HG03025 (cell line): ENCODE measurements at regions not wholly inside any gene's neighbourhood (a gene's known extent, or its start where the extent isn't known, plus 50 kb on each side); places are given as distances from the start of the nearest gene placed in this dataset.
"Not testable (repeated sequence)": the region's sequence is repeated elsewhere in the genome, so short reads cannot be mapped to it uniquely, and the experiment has no call there.

Experiments
- ATAC-seq: cut with Tn5 transposase; IDR thresholded peaks from one replicate; pipeline ENCODE4 v1.9.1; 2021; ENCODE audit warnings: mild to moderate bottlenecking, moderate library complexity; ENCODE audit not compliant: unreplicated experiment, low FRiP score

- ATAC-seq = not testable (repeated sequence)
These were observed 110.1 kb downstream of the LAT start for GRCh38 chr16:29094729-29095624.

- not testable (repeated sequence) for ATAC-seq
These were observed 109.5 kb downstream of the LAT start for GRCh38 chr16:29094325-29094724.

GRCh38 chr16:29089679-29090078 lies 104.8 kb downstream of the LAT start:
- ATAC-seq = not testable (repeated sequence)

DNA sequence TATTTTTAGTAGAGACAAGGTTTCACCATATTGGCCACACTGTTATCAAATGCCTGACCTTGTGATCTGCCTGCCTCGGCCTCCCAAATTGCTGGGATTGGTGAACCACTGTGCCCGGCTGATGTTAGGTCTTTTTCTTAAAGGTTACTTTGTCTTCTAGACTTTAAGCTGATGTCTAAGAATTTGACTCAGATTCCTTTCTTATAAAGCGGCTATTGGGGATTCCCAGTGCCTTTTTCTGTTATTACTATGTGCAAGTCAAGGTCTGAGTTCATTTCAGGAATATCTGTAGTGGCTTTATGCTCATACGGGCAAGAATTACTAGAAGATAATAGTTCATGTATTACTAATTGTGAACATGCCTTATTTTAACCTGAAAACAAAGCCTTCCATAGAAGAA lies 102.8 kb downstream of the LAT start:
- not testable (repeated sequence) for ATAC-seq

GRCh38 chr16:29081829-29082639 lies 97.2 kb downstream of the LAT start:
- ATAC-seq = not testable (repeated sequence)

DNA sequence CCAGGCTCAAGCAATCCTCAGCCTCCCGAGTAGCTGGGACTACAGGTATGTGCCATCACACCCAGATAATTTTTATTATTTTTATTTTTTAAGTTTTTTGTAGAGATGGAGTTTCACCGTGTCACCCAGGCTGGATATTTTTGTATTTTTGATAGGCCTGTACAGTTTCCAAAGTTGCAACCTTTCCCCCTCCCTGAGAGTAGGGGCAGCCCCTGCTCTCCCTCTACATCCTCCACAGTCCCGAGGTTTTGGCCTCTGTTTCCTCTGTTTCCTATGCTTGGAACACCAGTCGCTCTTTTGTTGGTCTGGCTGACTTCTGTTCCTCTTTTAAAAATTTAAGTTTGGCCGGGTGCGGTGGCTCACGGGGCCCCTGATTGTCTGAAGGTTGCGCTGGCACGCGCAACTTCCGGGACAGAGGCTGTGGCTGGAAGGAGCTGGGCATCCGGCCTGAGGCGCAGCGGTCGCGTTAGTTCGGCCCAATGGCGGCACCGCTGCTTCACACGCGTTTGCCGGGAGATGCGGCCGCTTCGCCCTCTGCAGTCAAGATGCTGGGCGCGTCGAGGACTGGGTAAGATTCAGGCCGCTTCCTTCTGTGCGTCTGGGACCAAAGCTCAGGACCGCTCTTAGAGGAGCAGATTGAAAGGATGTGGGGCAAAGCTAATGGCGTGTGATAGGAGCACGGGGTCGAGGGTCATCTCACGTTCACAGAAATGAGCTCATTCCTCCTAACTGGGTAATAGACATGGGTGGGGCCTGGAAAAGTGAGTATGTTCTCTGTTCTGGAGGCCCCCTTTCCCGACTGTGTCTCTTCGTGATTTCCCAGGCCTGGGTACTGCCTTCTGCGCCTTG lies 89.9 kb downstream of the LAT start:
- ATAC-seq = not testable (repeated sequence)

- ATAC-seq = not testable (repeated sequence)
These were observed 77.4 kb downstream of the LAT start for GRCh38 chr16:29062235-29062634.

DNA sequence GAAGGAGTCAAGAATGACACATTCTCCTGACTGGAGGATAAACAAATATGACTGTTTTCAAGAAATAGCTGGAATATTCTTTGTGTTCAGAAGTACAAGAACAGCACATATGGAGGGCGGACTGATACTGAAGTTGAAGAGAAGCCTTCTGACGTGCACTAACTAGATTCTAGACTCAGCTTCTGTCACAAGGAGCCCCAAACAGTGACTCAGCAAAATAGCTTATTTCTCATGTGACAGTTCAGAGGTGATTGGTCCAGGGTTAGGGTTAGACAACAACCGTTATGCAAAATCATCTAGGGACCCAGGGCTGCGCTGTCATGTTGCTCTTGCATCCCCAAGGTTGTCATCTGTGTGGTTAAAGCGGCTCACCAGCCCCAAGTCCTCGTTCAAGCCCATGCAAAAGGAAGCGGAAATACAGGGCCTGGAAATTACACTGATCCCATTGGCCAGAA lies 76.6 kb downstream of the LAT start:
- not testable (repeated sequence) for ATAC-seq

GRCh38 chr16:29060022-29060810 lies 75.4 kb downstream of the LAT start:
- ATAC-seq = not testable (repeated sequence)

GRCh38 chr16:29059575-29059974 lies 74.7 kb downstream of the LAT start:
- not testable (repeated sequence) for ATAC-seq
